OCI-LY1 (cell line): ENCODE measurements at regions not wholly inside any gene's neighbourhood (a gene's known extent, or its start where the extent isn't known, plus 50 kb on each side); places are given as distances from the start of the nearest gene placed in this dataset.

Source experiments
- EZH2 ChIP-seq: fragments of 200-600 bp; sonication (generic), shearing (Covaris generic); IDR thresholded peaks from 2 replicates; pipeline ENCODE4 v1.8.0; 2017; ENCODE audit warnings: borderline replicate concordance, mixed run types, mild to moderate bottlenecking, antibody characterized with exemption, low read length, moderate library complexity, mixed read lengths
- TF ChIP-seq, protein P1 (sequence below): fragments of 200-600 bp; sonication (generic), shearing (Covaris generic); IDR thresholded peaks from 2 replicates; pipeline ENCODE4 v1.5.1; 2017; ENCODE audit warnings: mild to moderate bottlenecking, antibody characterized with exemption, low read length, moderate library complexity, mixed read lengths

DNA sequence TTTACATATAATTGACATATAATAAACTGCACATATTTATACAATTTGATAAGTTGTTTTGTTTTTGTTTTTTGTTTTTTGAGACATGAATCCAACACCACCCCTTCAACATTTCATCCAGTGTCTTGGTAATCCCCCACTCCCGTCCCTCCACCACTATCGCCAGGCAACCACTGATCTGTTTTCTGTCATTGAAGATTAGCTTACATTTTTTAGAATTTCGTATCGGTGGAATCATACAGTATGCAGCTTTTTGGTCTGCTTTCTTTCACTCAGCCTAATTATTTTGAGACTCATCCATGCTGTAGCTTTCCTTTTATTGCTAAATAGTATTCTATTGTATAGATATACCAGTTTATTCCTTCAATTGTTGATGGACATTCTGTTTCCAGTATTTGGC, 94.1 kb upstream of the FRY start:
- TF ChIP-seq, protein P1, sequence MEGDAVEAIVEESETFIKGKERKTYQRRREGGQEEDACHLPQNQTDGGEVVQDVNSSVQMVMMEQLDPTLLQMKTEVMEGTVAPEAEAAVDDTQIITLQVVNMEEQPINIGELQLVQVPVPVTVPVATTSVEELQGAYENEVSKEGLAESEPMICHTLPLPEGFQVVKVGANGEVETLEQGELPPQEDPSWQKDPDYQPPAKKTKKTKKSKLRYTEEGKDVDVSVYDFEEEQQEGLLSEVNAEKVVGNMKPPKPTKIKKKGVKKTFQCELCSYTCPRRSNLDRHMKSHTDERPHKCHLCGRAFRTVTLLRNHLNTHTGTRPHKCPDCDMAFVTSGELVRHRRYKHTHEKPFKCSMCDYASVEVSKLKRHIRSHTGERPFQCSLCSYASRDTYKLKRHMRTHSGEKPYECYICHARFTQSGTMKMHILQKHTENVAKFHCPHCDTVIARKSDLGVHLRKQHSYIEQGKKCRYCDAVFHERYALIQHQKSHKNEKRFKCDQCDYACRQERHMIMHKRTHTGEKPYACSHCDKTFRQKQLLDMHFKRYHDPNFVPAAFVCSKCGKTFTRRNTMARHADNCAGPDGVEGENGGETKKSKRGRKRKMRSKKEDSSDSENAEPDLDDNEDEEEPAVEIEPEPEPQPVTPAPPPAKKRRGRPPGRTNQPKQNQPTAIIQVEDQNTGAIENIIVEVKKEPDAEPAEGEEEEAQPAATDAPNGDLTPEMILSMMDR = no peak
- TF ChIP-seq EZH2 = no peak
